Cardiac septum (tissue), 1 donor: ENCODE measurements at regions not wholly inside any gene's neighbourhood (a gene's known extent, or its start where the extent isn't known, plus 50 kb on each side); places are given as distances from the start of the nearest gene placed in this dataset.
"Not testable (repeated sequence)": the region's sequence is repeated elsewhere in the genome, so short reads cannot be mapped to it uniquely, and the experiment has no call there.

Experiments
- DNase-seq: peaks from one replicate; pipeline ENCODE4 v3.0.0-alpha.2; 2020; ENCODE audit warnings: low spot score
- intact Hi-C: fragments of 100-400 bp; cut with DNase I; formaldehyde crosslinking; loops from one replicate; pipeline ENCODE4 v1.14.0; 2022
- donor health status: DM: no; HTN: no; CAD: no.

- intact Hi-C loops: no loop called here
- DNase-seq: no peak
These were observed 386.4 kb upstream of the PDE3A start for GRCh38 chr12:19981944-19982343.

GRCh38 chr12:19988001-19988400 lies 380.3 kb upstream of the PDE3A start:
- no peak for DNase-seq

GRCh38 chr12:19988459-19988873 lies 379.9 kb upstream of the PDE3A start:
- intact Hi-C loops: no loop called here
- DNase-seq: no peak

More at GRCh38 chr12:19988001-19988400, 380.3 kb upstream of the PDE3A start:
- intact Hi-C loops: no loop called here

- intact Hi-C loops: no loop called here
- no peak for DNase-seq
These were observed 379.4 kb upstream of the PDE3A start for GRCh38 chr12:19988948-19989347.

DNA sequence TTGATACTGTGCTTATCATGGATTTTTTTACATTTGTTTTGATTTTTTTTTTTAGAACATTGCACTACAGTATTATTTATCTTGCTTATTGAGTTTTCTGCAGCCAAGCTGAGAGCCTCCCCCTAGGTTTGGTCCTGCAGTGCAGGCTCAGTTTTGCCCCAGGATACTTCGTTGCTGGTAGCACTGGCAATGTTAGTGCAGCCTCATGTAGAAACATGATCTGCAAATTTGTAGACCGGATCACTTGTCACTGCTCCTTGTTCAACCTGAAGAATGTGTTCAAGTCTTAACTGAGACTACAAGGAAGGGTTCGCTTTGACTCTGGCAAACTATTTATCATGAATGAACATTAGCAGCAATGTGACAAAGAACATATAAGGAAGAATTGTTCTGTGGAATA lies 377.2 kb upstream of the PDE3A start:
- intact Hi-C loops: loop anchor here (10.0 kb wide), 1 partner anchor 224 kb away; no protein-coding TSS in a partner anchor
- no peak for DNase-seq

GRCh38 chr12:19992311-19992710 lies 376.0 kb upstream of the PDE3A start:
- intact Hi-C loops: loop anchor here (10.0 kb wide), 1 partner anchor 222 kb away; no protein-coding TSS in a partner anchor
- no peak for DNase-seq

GRCh38 chr12:19994968-19995367 lies 373.4 kb upstream of the PDE3A start:
- DNase-seq: no peak
- intact Hi-C loops: loop anchor here (5.0 to 10.0 kb wide), 2 partner anchors 220 to 377 kb away; no protein-coding TSS in a partner anchor

DNA sequence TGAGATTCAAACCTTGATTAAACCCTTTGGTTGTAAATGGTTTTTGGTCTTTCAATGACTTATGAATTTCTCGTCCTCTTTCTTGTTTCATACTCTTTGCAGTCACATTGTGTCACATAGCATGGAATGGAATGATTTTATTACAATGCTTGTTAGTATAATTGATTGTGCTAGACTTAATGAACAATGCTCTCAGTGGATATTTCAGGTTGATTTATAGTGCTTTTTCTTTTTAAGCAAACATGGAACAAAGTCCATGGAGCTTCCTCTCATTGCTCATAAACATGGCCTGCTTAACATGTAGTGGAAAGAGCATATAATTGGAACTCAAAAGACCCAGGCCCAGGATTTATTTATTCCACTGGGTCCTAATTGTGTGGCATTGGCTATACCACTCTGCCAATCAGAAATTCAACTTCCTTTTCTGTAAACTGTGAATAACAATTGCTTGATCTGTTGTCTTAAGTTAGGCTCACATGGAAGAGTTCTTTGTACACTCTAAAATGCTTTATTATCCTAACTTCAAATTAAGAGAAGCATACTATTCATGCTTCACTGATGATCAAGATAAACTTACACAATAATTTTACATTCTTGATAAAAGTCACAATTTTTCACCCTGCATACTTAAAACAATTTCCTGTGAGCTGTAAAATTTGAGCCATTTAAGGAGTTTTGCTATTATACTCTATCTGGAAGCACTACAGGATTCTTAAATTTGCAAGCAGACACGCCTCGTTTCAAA lies 370.5 kb upstream of the PDE3A start:
- intact Hi-C loops: loop anchor here (5.0 to 10.0 kb wide), 2 partner anchors 217 to 374 kb away; no protein-coding TSS in a partner anchor
- DNase-seq: no peak

DNA sequence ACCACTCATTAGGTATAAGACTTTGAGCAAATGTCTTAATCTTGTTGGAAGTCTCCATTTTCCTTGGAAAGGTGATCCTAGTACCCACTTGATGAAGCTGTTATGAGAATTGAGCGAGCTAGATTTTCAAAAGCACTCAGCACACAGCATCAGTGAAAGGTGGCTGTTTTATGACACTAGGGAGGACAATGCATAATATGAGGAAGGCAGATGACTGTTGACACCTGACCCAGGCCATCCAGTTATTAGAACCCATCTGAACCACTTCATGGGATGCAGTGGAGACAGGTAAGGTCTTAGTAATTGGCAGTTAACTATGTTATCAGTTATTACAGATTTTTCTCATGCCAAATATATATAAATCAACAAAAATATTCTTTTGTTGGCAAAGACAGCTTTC lies 369.9 kb upstream of the PDE3A start:
- DNase-seq: no peak
- intact Hi-C loops: loop anchor here (5.0 to 10.0 kb wide), 2 partner anchors 216 to 374 kb away; no protein-coding TSS in a partner anchor

DNA sequence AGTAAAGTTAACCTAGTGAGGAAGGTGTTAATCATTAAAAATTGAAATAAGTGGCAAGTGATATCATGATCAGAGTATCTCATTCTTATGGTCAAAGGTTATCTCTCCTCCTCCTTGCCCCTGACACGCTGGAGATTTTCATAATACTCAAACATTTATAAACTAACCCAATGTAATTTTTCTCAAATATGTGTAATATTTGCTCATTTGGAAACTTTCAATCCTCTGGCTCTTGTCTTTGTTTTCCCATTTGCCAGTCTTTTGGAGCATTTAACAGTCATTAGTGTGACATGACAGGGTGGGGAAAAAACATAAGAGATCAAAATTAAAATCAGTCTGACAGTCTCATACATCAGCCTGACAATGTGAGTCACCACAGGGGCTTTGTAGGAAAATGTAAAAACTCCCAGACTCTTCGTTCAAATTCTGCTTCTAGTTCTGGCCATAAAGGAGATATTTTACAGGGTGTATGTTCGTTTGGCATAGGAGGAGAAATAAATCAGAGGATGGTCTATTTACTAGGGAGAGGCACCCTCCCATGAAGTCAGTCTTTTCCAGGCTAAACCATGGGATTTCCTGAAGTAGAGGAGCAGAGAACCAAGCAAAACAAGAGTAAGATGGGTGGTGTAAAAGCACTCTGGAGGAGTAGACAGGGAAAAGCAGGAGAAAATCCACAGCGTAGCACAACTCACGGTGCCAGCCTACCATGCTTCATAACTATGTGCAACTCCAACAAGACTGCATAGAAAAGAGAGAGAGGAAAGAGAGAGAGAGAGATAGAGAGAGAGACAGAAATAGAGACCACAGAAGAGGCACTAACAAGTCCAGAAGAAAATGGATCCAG lies 369.2 kb upstream of the PDE3A start:
- intact Hi-C loops: loop anchor here (5.0 to 10.0 kb wide), 2 partner anchors 216 to 373 kb away; no protein-coding TSS in a partner anchor
- DNase-seq: no peak

- DNase-seq: no peak
- intact Hi-C loops: loop anchor here (5.0 to 10.0 kb wide), 3 partner anchors 82 to 373 kb away; no protein-coding TSS in a partner anchor
These were observed 368.6 kb upstream of the PDE3A start for GRCh38 chr12:19999805-20000138.

GRCh38 chr12:20000229-20000849 lies 368.0 kb upstream of the PDE3A start:
- intact Hi-C loops: loop anchor here (5.0 kb wide), 1 partner anchor 83 kb away; no protein-coding TSS in a partner anchor
- no peak for DNase-seq

- no peak for DNase-seq
- intact Hi-C loops: loop anchor here (5.0 kb wide), 1 partner anchor 86 kb away; no protein-coding TSS in a partner anchor
These were observed 365.1 kb upstream of the PDE3A start for GRCh38 chr12:20003252-20003651.

DNA sequence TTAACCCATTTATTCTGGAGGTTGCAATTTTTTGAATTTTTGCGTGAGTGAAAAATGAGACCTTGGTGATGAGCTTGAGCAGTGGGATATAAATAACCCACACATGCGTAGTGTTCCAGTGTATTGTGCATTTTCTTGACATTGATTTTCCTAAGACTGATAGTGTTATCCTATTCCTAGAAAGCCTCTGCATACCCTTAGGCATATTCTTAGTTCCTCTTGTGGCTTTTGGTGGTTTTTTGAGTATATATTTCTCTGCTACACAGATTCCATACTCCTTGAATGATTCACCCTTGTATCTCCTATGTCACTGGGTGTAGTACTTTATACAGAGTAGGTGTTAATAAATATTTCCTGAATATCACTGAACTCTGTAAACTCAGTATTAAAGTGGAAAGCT lies 363.4 kb upstream of the PDE3A start:
- no peak for DNase-seq
- intact Hi-C loops: loop anchor here (5.0 kb wide), 1 partner anchor 88 kb away; no protein-coding TSS in a partner anchor

DNA sequence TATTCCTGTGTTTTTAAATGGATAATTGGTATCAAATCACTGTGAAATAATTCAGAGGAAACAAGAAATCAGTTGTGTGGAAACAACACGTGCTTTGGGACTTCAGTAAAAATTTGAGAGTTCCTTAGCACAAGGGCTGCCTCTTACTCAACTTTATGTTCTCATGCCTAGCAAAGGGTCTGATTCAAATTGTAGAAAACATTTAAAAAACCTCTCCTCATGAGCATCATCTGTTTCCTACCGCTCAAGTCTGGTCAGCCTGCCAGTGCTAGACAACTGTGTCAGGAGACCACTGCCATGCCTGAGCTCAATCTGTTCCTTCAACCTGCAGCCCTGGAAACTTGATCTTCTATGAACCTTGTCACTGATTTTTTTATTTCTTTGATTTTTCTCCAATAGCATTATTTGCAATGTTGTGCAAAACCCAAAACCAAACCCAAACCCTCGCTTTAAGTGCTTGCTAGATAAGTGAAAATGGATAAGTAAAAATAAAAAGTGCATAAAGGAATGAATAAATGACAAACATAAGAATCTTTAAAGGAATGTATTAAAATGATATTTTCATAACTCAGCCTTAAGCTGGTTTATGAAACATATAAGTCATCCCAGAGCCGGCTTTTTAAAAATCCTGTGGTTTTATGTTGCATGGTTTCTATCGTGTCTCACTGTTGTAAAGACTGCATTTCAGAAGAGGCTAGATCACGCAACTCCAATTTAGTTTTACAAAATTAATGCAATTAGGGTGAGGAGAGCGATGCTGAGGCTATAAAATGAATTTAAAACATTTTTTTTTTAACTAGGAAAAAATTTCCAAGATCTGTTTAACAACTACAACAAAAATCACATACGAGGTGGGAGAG lies 361.2 kb upstream of the PDE3A start:
- intact Hi-C loops: no loop called here
- DNase-seq: no peak

DNA sequence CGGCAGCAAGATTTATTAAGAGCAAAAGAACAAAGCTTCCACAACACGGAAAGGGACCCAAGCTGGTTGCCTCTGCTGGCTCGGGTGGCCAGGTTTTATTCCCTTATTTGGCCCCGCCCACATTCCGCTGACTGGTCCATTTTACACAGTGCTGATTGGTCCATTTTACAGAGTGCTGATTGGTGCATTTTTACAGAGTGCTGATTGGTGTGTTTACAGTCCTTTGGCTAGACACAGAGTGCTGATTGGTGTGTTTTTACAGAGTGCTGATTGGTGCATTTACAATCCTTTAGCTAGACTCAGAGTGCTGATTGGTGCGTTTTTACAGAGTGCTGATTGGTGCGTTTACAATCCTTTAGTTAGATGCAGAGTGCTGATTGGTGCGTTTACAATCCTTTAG lies 358.4 kb upstream of the PDE3A start:
- intact Hi-C loops, DNase-seq: not testable (repeated sequence)

- no peak for DNase-seq
- intact Hi-C loops: no loop called here
These were observed 357.1 kb upstream of the PDE3A start for GRCh38 chr12:20011200-20011599.

- intact Hi-C loops: no loop called here
- no peak for DNase-seq
These were observed 350.5 kb upstream of the PDE3A start for GRCh38 chr12:20017802-20018201.

DNA sequence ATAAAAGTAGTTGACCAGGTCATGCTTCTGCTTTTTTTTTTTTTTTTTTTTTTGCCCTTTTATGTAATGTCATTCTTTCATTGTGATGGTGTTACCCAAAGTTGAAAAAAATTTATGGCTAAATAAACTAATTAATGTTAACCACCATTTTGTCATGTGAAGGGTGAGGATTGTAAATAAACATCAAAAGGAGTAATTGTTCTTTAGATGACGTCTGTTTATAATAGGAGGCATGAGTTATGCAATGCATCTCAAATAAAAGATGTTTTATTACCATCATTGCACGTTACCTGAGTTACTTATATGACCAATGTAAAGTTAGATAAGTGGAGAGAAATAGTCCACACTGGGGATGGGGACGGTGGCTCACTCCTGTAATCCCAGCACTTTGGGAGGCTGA lies 349.9 kb upstream of the PDE3A start:
- intact Hi-C loops: no loop called here
- no peak for DNase-seq
